ENCODE measurements at regions not wholly inside any gene's neighbourhood (a gene's known extent, or its start where the extent isn't known, plus 50 kb on each side); places are given as distances from the start of the nearest gene placed in this dataset.

GRCh38 chr5:158644301-158644700 lies 455.4 kb downstream of the EBF1 start:
- DNase-seq, result no peak

GRCh38 chr5:158643840-158644239 lies 455.9 kb downstream of the EBF1 start:
- no peak for DNase-seq

DNA sequence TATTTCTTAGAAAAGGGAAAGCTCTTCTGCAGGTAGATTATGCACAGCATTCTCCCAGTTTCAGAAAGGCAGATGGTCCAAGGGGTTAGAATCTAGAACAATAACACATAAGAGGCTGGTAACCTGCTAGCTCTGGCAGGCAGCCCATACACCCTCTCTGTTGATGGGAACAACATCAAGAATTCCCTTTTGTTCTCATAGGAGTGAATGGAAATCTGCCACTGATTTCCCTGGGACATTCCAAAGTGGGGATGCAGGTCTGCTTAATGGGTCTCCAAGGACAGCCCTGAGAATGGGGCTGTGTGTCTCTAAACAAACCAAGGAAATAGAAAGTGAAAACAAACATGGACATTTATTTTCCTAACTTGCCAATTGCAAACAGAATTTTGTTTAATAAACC lies 456.8 kb downstream of the EBF1 start:
- DNase-seq, result no peak

DNA sequence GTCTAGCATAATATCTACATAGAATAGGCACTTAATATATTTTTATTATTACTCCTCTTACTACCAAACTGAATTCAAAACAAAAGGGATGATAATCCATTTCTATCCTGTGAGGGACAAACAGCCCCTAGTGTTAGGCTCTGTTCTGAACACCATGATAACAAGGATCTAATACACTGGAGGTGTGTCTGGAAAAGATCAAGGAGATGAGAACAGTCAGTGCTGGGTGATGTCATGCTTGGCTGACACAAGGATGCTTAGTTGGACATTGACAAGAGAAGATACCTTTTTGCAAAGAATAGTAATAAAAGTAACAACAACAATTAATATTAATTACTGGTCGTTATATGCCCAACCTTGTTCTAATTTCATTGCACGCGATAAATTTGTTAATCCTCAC lies 458.7 kb downstream of the EBF1 start:
- no peak for DNase-seq

- no peak for DNase-seq
Measured at GRCh38 chr5:158640593-158640980, 459.1 kb downstream of the EBF1 start.

- DNase-seq, result no peak
Measured at GRCh38 chr5:158639881-158640592, 459.7 kb downstream of the EBF1 start.

- no peak for DNase-seq
Measured at GRCh38 chr5:158638396-158638795, 461.3 kb downstream of the EBF1 start.

DNA sequence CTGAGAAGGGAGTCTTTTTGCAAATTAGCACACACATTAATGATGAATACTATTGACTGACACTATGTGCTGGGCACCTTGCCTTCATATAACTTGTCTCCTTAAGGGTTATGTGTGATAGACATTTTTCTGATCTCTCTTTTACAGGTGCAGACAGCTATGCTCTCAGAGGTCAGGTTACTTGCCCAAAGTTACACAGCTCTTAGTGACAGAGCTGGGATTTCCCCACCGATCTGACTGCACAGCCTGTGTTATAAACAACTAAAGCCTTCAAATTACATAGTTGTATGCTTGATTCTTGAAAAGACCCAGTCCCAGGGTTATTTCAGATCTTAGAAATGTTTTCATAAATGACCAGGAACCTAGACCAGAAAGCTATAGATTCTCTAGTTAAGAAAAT lies 462.7 kb downstream of the EBF1 start:
- DNase-seq, result no peak

- DNase-seq, result no peak
Measured at GRCh38 chr5:158635565-158635964, 464.2 kb downstream of the EBF1 start.

DNA sequence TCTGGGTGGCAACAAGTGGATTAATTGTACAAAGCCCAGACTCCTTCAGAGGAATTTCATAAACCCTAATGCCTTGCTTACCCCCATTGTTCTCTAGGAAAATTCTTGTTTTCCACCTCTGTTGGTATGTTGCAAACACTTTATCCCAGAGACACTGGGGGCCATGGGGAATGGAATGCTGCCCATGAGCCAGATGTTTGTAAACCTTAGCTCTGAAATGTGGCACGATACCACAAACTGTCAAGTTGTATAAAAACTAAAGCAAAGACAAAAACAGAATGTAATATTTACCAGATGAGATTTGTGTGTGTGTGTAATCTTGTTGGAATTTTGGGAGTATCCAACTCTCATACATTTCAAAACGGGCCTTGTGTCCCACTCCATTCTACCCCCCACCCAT lies 465.0 kb downstream of the EBF1 start:
- no peak for DNase-seq

- no peak for DNase-seq
Measured at GRCh38 chr5:158629591-158630312, 470.0 kb downstream of the EBF1 start.

- DNase-seq, result no peak
Measured at GRCh38 chr5:158626718-158627117, 473.0 kb downstream of the EBF1 start.

GRCh38 chr5:158623971-158624370 lies 475.7 kb downstream of the EBF1 start:
- no peak for DNase-seq

DNA sequence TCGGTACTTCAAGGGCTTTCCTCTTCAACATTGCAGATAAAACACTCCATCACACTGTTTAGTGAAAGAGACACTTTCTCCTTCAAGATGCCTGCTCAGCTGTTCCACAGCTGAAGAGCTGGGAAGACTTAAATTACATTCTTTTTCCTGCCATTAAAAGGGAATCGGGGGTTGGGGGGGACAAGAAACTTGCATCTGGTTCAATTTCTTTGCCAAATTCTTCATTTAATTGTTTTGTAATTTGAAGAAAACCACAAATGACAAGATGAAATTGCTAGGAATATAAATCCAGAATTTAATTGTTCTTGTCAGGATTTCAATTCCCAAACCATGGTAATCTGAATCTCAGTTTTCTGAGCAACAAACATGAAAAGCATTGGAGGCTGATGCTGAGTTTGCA lies 478.3 kb downstream of the EBF1 start:
- DNase-seq, result no peak

- no peak for DNase-seq
Measured at GRCh38 chr5:158619083-158619788, 480.5 kb downstream of the EBF1 start.

DNA sequence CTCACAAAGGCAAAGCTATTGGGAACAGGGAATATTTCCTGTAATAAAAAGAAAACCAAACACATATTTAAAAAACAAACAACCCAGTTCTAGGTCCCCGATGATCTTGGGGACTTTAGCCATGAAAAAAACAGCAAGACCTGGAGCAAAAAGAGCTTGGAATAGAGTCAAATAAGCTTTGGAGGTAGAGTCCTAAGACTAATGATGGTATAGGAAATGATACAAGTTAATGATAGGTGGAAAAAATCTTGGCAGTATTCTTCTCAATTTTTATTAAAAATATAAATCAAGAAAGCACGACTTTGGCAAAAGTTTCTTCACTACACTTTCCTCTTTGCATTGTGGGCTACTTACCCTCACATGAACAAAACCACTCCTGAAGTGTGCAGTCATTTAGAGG lies 481.5 kb downstream of the EBF1 start:
- DNase-seq, result no peak

DNA sequence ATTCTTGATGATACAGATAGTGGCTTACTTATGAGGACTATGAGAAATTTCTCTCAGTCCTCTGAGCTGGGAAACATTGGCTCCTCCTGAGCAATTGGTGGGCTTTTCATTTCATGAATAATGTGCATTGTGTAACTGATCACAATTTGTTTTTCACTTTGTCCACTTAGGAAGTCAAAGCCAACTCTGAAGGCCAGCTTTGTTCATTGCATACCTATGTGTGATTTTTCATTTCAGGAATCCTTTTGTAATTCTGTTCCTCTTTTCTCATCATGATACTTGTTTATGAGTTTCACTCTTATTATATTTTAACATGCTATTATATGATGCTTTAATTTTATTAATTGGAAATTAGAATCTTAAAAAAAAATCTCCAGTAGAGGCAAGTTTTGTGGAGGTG lies 483.0 kb downstream of the EBF1 start:
- DNase-seq, result no peak

DNA sequence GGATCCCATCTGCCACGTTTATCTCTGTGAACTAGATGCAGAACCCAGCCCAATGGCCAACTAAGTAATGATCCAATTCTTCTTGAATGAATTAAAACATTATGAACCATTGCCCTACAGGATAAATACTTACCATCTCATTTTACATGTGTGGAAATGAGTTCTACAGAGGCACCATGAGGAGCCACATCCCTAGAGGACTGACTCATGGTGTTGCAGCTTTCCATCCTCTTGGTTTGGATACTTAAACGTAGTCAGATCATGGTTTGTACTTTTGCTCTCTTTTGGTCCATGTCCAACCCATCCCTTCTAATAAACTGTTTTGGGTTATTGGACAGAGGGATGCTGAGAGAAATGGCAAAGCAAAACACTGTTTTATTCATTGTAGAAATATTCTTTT lies 484.8 kb downstream of the EBF1 start:
- no peak for DNase-seq

DNA sequence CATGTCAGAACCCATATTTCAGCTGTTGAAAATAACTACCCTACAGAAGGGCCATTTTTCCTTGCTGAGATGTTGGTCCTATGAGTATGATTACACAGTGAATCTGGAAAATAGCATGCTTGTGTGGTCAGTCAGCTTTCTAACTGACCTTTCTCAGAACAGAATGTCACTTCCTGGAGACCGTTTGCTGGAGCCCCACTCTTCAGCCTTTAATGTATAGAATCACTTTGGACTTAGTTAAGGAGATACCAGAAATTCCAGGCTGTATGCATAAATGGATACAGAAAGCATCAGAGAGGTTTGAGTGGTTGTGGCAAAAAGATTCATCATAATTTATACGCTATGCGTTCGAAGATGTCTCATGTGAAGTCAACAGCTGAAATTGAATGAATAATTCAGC lies 488.1 kb downstream of the EBF1 start:
- no peak for DNase-seq

- no peak for DNase-seq
Measured at GRCh38 chr5:158610051-158610415, 489.7 kb downstream of the EBF1 start.

DNA sequence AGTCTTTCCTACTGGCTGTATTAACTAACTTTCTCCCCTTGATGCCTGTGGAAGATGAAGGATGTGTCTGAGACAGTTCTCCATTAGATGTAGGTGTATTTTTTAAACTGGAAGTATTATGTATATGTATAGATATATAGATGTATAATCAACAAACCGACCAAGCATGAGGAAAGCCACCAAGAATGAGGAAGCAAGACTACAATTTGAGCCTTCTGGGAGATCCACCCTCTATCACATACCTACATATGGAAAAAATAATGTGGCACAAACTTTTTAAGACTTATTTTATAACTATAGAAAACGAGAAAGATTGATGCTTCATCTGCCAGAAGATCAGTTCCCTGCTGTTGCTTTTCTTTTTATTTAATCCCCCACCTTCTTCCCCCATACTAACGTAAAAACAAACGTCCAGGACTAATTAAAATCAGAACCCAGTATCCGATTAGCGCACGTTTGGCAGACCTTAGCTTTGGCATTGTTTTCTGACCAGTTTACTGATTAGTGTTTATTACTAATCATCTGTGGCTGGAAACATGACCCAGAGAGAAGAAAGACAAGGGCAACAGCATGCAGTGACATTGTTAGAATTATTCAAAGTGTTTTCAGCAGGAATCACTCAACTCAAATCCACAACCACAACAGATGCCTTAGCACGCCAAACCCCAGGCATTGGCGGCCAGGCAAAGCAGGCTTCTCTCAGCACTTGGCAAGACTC lies 490.2 kb downstream of the EBF1 start:
- DNase-seq, result no peak

GRCh38 chr5:158607088-158607487 lies 492.6 kb downstream of the EBF1 start:
- DNase-seq, result no peak

GRCh38 chr5:158606233-158606632 lies 493.5 kb downstream of the EBF1 start:
- no peak for DNase-seq

DNA sequence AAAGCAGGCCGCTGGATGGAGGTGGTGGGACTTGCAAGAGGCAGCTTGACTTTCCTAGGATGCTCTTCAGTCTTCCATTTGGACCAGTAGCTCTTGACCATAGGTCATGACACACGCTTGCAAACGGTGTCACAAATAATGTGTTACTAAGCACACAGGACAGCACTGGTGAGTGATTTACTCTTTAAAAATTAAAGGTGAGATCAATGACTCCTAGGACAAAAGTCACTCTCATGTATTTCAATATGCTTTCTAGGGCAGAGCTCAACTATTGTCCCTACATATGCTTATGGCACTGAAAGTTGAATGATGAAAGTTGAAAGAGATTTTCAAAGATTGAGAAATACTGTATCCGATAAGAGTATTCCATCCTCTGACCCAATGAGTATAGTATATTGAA lies 496.7 kb downstream of the EBF1 start:
- no peak for DNase-seq
